ENCODE measurements at regions not wholly inside any gene's neighbourhood (a gene's known extent, or its start where the extent isn't known, plus 50 kb on each side); places are given as distances from the start of the nearest gene placed in this dataset.

DNA sequence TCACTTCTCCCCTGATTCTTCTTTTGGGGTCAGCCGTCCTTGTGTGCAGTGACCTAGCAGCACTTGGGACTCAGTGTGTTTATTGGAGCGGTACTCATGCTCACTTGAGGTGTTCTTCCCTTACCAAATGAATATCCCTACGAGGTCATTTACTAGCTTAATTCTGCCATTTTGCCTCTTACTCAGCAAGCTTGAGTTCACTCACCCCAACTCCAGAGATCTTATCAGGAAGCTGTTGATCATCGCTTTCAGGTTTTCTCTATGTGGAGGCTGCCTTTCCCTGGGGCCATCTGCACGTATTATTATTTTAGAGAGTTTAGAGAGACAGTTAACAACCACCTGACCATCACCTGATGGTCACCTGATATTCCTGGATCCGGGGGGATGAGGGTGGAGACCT, 1466.0 kb upstream of the GOT2 start:
- H3K4me3 ChIP-seq (replicated peaks in 1 of 2; ENCODE audit: low read depth in 2 of 2, low read length in 2 of 2), result no peak overlapping the region
- DNase-seq (ENCODE audit: low read depth in 2 of 2), result no peak
- TF ChIP-seq, protein P1, sequence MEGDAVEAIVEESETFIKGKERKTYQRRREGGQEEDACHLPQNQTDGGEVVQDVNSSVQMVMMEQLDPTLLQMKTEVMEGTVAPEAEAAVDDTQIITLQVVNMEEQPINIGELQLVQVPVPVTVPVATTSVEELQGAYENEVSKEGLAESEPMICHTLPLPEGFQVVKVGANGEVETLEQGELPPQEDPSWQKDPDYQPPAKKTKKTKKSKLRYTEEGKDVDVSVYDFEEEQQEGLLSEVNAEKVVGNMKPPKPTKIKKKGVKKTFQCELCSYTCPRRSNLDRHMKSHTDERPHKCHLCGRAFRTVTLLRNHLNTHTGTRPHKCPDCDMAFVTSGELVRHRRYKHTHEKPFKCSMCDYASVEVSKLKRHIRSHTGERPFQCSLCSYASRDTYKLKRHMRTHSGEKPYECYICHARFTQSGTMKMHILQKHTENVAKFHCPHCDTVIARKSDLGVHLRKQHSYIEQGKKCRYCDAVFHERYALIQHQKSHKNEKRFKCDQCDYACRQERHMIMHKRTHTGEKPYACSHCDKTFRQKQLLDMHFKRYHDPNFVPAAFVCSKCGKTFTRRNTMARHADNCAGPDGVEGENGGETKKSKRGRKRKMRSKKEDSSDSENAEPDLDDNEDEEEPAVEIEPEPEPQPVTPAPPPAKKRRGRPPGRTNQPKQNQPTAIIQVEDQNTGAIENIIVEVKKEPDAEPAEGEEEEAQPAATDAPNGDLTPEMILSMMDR (IDR thresholded peaks at IDR 0.05; ENCODE audit: low read depth, low read length), result no peak

DNA sequence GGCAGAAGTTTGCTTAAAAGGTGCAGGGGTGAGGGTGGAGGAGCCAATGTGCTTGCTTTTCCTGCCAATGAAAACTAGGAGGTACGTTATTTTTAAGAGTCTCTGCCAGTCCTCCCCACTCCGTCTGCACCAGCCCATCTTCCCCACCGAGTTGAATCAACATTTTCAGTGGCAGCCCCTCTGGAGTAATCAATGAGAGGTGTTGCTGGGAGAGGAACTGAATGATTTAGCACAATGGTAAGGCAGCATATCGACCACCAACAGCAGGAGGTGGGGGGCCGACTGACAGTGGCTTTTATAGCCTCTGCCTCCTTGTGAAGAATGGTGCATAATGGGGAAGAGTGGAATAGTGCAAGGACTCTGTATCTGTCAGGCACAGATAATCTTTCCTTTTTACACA, 1465.0 kb upstream of the GOT2 start:
- no peak for DNase-seq (ENCODE audit: low read depth in 2 of 2)
- H3K4me3 ChIP-seq (replicated peaks in 1 of 2; ENCODE audit: low read depth in 2 of 2, low read length in 2 of 2), result no peak overlapping the region
- TF ChIP-seq, protein P1 (IDR thresholded peaks at IDR 0.05; ENCODE audit: low read depth, low read length), result no peak

DNA sequence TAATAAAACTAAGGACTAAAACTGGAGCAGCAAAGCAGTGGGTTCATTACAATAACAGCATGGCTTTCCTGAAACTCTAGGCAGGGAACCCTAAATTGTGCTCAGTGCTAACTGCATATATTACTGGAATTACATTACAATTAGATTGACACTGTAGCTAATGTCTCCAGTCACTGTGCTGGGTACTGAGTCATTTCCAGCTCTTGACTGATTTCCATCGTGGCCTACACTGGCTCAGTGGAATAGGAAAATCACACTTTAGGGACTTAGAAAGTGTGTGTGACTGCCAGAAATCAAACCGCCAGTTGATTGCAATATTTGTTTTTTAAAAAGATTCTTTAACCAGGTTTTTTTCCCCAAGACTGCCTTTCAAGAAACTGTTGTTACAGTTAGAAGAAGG, 1447.4 kb upstream of the GOT2 start:
- no peak for DNase-seq (ENCODE audit: low read depth in 2 of 2)
- H3K4me3 ChIP-seq (replicated peaks in 1 of 2; ENCODE audit: low read depth in 2 of 2, low read length in 2 of 2), result no peak overlapping the region
- TF ChIP-seq, protein P1 (IDR thresholded peaks at IDR 0.05; ENCODE audit: low read depth, low read length), result no peak

DNA sequence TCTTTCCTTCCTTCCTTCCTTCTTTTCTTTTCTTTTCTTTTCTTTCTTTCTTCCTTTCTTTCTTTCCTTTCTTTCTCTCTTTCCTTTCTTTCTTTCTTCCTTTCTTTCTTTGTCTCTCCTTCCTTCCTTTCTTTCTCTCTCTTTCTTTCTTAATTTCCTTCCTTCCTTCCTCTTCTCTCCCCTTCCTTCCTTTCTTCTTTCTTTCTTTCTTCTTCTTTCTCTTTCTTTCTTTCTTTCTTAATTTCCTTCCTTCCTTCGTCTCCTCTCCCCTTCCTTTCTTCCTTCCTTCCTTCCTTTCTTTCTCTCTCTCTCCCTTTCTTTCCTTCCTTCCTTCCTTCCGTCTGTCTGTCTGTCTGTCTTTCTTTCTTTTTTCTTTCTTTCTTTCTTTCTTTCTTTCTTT, 1446.5 kb upstream of the GOT2 start:
- H3K4me3 ChIP-seq (replicated peaks in 1 of 2; ENCODE audit: low read depth in 2 of 2, low read length in 2 of 2), result no peak overlapping the region
- TF ChIP-seq, protein P1 (IDR thresholded peaks at IDR 0.05; ENCODE audit: low read depth, low read length), result no peak
- DNase-seq (ENCODE audit: low read depth in 2 of 2), result no peak

DNA sequence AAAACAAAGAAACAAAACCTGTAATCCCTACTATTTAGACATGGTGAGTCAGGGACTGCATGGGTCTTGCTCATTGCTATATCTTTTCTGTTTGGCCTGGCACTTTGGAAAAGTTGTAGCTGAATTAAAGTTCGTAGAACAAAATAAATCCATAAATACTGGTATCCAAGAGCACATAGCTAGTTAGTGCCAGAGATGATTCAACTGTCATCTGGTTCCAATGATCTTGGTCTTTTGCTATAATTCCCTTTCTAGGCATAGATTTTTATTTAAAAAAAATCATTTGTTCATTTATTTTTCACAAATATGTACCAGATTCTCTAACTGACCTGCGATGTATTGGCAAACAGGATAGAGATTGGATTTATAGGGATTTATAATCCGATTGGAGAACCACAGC, 1436.1 kb upstream of the GOT2 start:
- DNase-seq (ENCODE audit: low read depth in 2 of 2), result no peak
- TF ChIP-seq, protein P1 (IDR thresholded peaks at IDR 0.05; ENCODE audit: low read depth, low read length), result no peak
- H3K4me3 ChIP-seq (replicated peaks in 1 of 2; ENCODE audit: low read depth in 2 of 2, low read length in 2 of 2), result no peak overlapping the region

DNA sequence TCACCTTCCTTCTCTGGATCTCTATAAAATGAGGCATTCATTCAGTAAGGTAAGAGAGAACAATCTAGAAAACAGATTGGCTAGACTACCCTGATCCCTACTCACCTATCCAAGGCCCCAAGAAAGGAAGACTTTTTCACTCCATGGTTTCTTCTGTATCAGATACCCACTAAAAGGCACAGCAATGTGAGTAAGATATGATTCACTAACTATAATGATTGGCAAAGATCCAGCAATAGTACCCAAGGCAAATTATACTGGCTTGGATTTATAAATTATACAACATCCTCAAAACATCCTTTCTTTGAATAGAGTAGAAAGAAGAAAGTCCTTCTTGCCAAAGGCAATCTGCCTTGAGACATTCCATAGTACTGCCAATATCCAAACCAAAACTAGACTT, 1432.0 kb upstream of the GOT2 start:
- TF ChIP-seq, protein P1 (IDR thresholded peaks at IDR 0.05; ENCODE audit: low read depth, low read length), result no peak
- no peak for DNase-seq (ENCODE audit: low read depth in 2 of 2)
- H3K4me3 ChIP-seq (replicated peaks in 1 of 2; ENCODE audit: low read depth in 2 of 2, low read length in 2 of 2), result no peak overlapping the region

DNA sequence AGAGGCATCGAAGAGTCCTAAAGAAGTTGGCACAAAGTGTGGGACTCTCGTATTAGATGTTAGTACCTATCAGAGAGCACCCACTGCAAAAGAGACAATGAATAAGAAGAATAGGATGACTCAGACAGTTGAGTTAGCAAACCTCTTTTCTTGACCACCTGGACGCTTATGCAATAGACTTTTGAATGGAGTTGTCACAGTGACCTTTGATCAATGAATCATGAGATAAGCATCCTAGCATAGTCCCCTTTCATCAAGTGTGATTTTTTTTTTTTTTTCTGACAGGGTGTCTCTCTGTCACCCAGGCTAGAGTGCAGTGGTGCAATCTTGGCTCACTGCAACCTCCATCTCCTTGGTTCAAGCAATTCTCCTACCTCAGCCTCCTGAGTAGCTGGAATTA, 1417.9 kb upstream of the GOT2 start:
- no peak for DNase-seq (ENCODE audit: low read depth in 2 of 2)
- TF ChIP-seq, protein P1 (IDR thresholded peaks at IDR 0.05; ENCODE audit: low read depth, low read length), result no peak
- no peak overlapping the region for H3K4me3 ChIP-seq (replicated peaks in 1 of 2; ENCODE audit: low read depth in 2 of 2, low read length in 2 of 2)
